ENCODE measurements at regions not wholly inside any gene's neighbourhood (a gene's known extent, or its start where the extent isn't known, plus 50 kb on each side); places are given as distances from the start of the nearest gene placed in this dataset.

DNA sequence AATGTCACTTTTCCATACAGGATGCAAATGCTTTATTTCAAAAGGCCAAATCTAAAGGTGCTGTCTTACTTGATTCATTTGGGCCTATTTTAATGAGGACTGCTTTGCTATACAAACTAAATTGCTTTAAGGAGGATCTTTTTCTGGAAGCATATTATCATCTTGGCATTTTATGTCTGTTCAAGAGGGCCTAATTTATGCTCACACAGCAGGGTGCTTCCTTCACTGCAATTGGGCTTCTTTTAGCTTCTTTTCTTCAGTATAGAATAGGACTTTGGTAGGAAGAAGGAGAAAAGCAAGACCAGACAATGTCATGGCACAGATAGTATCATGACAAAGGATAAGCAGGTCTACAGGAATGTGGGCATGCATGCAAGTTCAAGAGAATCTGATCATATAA lies 222.4 kb upstream of the ANKRD50 start:
- H3K36me3 ChIP-seq (ENCODE audit: control insufficient read depth in 2 of 4, insufficient read depth in 4 of 4, low read length in 3 of 4): no peaks in the 10 kb centered on the region
- TF ChIP-seq CREB1 (IDR thresholded peaks at IDR 0.05) (no peak), YY1 (IDR thresholded peaks at IDR 0.05; ENCODE audit: low read depth, low read length) (no peak), NRF1 (IDR thresholded peaks at IDR 0.05; ENCODE audit: low read depth, low read length) (no peak), SIN3A (conservative IDR thresholded peaks at IDR 0.05 in 1 of 2, IDR thresholded peaks at IDR 0.05 in 1 of 2; ENCODE audit: low read depth in 1 of 2, low read length in 2 of 2) (no peak), SIRT6 (IDR thresholded peaks at IDR 0.05; ENCODE audit: low read length) (no peak), FOSL1 (IDR thresholded peaks at IDR 0.05; ENCODE audit: insufficient read depth, low read depth, low read length) (no peak), POLR2AphosphoS5 (IDR thresholded peaks at IDR 0.05; ENCODE audit: low read depth, low read length) (no peak), EGR1 (IDR thresholded peaks at IDR 0.05; ENCODE audit: borderline replicate concordance, low read depth, low read length) (no peak), TAF1 (IDR thresholded peaks at IDR 0.05; ENCODE audit: low read depth, low read length) (no peak), JUN (IDR thresholded peaks at IDR 0.05; ENCODE audit: low read depth, low read length) (no peak)
- TF ChIP-seq, protein P1, sequence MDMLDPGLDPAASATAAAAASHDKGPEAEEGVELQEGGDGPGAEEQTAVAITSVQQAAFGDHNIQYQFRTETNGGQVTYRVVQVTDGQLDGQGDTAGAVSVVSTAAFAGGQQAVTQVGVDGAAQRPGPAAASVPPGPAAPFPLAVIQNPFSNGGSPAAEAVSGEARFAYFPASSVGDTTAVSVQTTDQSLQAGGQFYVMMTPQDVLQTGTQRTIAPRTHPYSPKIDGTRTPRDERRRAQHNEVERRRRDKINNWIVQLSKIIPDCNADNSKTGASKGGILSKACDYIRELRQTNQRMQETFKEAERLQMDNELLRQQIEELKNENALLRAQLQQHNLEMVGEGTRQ (IDR thresholded peaks at IDR 0.05; ENCODE audit: low read length): no peak
- TF ChIP-seq, protein P2, sequence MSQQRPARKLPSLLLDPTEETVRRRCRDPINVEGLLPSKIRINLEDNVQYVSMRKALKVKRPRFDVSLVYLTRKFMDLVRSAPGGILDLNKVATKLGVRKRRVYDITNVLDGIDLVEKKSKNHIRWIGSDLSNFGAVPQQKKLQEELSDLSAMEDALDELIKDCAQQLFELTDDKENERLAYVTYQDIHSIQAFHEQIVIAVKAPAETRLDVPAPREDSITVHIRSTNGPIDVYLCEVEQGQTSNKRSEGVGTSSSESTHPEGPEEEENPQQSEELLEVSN (IDR thresholded peaks at IDR 0.05): no peak
- no peak for FAIRE-seq

More for the DNA sequence above, 222.4 kb upstream of the ANKRD50 start:
- H2BK15ac ChIP-seq (ENCODE audit: low read length): no peak overlapping the region
- ChIA-PET CTCF (ENCODE audit: partially characterized antibody) (interaction anchor here (0.5 kb wide), 1 partner anchor 33 kb away, joined by 3 read pairs; no protein-coding TSS in a partner anchor), POLR2A (ENCODE audit: partially characterized antibody) (no interaction called here)
- no peak overlapping the region for H3K18ac ChIP-seq (ENCODE audit: extremely low read depth, low read length)
- no peak overlapping the region for H2BK5ac ChIP-seq (ENCODE audit: low read depth, low read length)
- H4K20me1 ChIP-seq (replicated peaks in 1 of 2; ENCODE audit: control insufficient read depth in 1 of 2, insufficient read depth in 2 of 2, low read length in 2 of 2): no peaks in the 10 kb centered on the region
- H3K79me1 ChIP-seq (ENCODE audit: low read depth, low read length): no peaks in the 10 kb centered on the region
- no peak overlapping the region for H4K8ac ChIP-seq (ENCODE audit: extremely low read depth, insufficient read depth, low read length)
- H4K91ac ChIP-seq (replicated peaks; ENCODE audit: insufficient read length, low read length): no peak overlapping the region
- no peak overlapping the region for H3K56ac ChIP-seq (replicated peaks; ENCODE audit: insufficient read length, low read depth, low read length)
- H2AK5ac ChIP-seq (ENCODE audit: low read depth, low read length): no peak overlapping the region
- no peak overlapping the region for H2BK20ac ChIP-seq (ENCODE audit: low read length)
- H3K23me2 ChIP-seq (ENCODE audit: low read depth, low read length): no peaks in the 10 kb centered on the region
- H3K9ac ChIP-seq (replicated peaks in 1 of 4; ENCODE audit: extremely low read depth in 1 of 4, low read depth in 3 of 4, low read length in 3 of 4): no peak overlapping the region
- no peak overlapping the region for H3K23ac ChIP-seq (ENCODE audit: insufficient read length)
- no peak overlapping the region for H3K4me2 ChIP-seq (ENCODE audit: insufficient read depth in 1 of 2, low read depth in 2 of 2, low read length in 2 of 2)
- no peaks in the 10 kb centered on the region for H3K79me2 ChIP-seq (ENCODE audit: control insufficient read depth in 1 of 2, insufficient read depth in 2 of 2, low read length in 2 of 2)
- H3K27ac ChIP-seq (ENCODE audit: low read depth, low read length): no peak overlapping the region
- H3K14ac ChIP-seq (ENCODE audit: insufficient read length): no peak overlapping the region
- H3K27me3 ChIP-seq (replicated peaks in 1 of 4; ENCODE audit: control insufficient read depth in 3 of 4, extremely low read depth in 1 of 4, insufficient read depth in 3 of 4, low read length in 3 of 4): no peaks in the 10 kb centered on the region
- no peak overlapping the region for H2AFZ ChIP-seq (ENCODE audit: low read length)
- H3K4me3 ChIP-seq (ENCODE audit: extremely low read depth in 1 of 4, insufficient read depth in 2 of 4, low read depth in 3 of 4, low read length in 4 of 4): no peak overlapping the region
- no peak overlapping the region for H4K5ac ChIP-seq (ENCODE audit: insufficient read length, low read depth, low read length)
- H3K9me3 ChIP-seq (ENCODE audit: insufficient read depth in 2 of 2, low read depth in 1 of 2, low read length in 1 of 2): no peaks in the 10 kb centered on the region
- H3K4me1 ChIP-seq (replicated peaks in 1 of 4; ENCODE audit: control insufficient read depth in 3 of 4, insufficient read depth in 4 of 4, low read length in 3 of 4): peaks cover 0 to 9% (median 6%) of the 10 kb centered on the region in 4 experiments; a peak in 3 of 7 replicates
- no peak overlapping the region for H2BK12ac ChIP-seq (ENCODE audit: low read depth, low read length)
- no peak for DNase-seq (ENCODE audit: low read depth in 1 of 2, low spot score in 2 of 2)
- H2BK120ac ChIP-seq (replicated peaks; ENCODE audit: low read depth, low read length): no peak overlapping the region
- H3K4ac ChIP-seq (replicated peaks; ENCODE audit: insufficient read length, low read depth, low read length): no peak overlapping the region

All from H1 (cell line).